ENCODE measurements at regions not wholly inside any gene's neighbourhood (a gene's known extent, or its start where the extent isn't known, plus 50 kb on each side); places are given as distances from the start of the nearest gene placed in this dataset.

- no peak for TF ChIP-seq CTCF (IDR thresholded peaks at IDR 0.05)
- no peak for TF ChIP-seq POLR2AphosphoS5 (IDR thresholded peaks at IDR 0.05)
These were observed 546.5 kb upstream of the SEMA3D start for GRCh38 chr7:85733169-85733915.
